C4-2B (cell line): ENCODE measurements at regions not wholly inside any gene's neighbourhood (a gene's known extent, or its start where the extent isn't known, plus 50 kb on each side); places are given as distances from the start of the nearest gene placed in this dataset.

Experiments used
- ZFX ChIP-seq: fragments of 450-650 bp; IDR thresholded peaks from 2 replicates; pipeline ENCODE4 v1.6.1; 2017
- TF ChIP-seq, protein P1 (sequence below): fragments of 450-650 bp; conservative IDR thresholded peaks from 2 replicates; pipeline ENCODE4 v1.5.1; 2017; ENCODE audit warnings: mild to moderate bottlenecking

GRCh38 chr7:34245246-34245645 lies 339.9 kb downstream of the BMPER start:
- TF ChIP-seq, protein P1, sequence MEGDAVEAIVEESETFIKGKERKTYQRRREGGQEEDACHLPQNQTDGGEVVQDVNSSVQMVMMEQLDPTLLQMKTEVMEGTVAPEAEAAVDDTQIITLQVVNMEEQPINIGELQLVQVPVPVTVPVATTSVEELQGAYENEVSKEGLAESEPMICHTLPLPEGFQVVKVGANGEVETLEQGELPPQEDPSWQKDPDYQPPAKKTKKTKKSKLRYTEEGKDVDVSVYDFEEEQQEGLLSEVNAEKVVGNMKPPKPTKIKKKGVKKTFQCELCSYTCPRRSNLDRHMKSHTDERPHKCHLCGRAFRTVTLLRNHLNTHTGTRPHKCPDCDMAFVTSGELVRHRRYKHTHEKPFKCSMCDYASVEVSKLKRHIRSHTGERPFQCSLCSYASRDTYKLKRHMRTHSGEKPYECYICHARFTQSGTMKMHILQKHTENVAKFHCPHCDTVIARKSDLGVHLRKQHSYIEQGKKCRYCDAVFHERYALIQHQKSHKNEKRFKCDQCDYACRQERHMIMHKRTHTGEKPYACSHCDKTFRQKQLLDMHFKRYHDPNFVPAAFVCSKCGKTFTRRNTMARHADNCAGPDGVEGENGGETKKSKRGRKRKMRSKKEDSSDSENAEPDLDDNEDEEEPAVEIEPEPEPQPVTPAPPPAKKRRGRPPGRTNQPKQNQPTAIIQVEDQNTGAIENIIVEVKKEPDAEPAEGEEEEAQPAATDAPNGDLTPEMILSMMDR = no peak
- TF ChIP-seq ZFX = no peak
